ENCODE measurements at regions not wholly inside any gene's neighbourhood (a gene's known extent, or its start where the extent isn't known, plus 50 kb on each side); places are given as distances from the start of the nearest gene placed in this dataset.
"Not testable (repeated sequence)": the region's sequence is repeated elsewhere in the genome, so short reads cannot be mapped to it uniquely, and the experiment has no call there.

DNA sequence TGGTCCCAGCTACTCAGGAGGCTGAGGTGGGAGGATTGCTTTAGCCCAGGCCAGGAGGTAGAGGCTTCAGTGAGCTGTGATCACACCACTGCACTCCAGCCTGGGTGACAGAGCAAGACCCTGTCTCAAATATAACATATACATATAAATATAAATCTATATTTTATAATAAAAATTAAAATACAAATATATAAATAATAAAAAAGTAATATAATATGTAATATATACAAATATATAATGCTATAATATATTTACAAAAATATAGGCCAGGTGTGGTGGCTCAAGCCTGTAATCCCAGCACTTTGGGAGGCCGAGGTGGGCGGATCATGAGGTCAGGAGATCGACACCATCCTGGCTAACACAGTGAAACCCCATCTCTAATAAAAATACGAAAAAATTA is 131.4 kb downstream of the MFAP3L start:
- TF ChIP-seq, protein P1, sequence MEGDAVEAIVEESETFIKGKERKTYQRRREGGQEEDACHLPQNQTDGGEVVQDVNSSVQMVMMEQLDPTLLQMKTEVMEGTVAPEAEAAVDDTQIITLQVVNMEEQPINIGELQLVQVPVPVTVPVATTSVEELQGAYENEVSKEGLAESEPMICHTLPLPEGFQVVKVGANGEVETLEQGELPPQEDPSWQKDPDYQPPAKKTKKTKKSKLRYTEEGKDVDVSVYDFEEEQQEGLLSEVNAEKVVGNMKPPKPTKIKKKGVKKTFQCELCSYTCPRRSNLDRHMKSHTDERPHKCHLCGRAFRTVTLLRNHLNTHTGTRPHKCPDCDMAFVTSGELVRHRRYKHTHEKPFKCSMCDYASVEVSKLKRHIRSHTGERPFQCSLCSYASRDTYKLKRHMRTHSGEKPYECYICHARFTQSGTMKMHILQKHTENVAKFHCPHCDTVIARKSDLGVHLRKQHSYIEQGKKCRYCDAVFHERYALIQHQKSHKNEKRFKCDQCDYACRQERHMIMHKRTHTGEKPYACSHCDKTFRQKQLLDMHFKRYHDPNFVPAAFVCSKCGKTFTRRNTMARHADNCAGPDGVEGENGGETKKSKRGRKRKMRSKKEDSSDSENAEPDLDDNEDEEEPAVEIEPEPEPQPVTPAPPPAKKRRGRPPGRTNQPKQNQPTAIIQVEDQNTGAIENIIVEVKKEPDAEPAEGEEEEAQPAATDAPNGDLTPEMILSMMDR (IDR thresholded peaks at IDR 0.05) = not testable (repeated sequence)
- TF ChIP-seq POLR2A (IDR thresholded peaks at IDR 0.05) = not testable (repeated sequence)
